ENCODE measurements at regions not wholly inside any gene's neighbourhood (a gene's known extent, or its start where the extent isn't known, plus 50 kb on each side); places are given as distances from the start of the nearest gene placed in this dataset.

GRCh38 chr2:5401115-5401657, 291.0 kb upstream of the SOX11 start:
- no peak overlapping the region for H3K4me3 ChIP-seq (ENCODE audit: low read length in 2 of 2)
- H3K27me3 ChIP-seq (ENCODE audit: control insufficient read depth in 1 of 2, insufficient read depth in 2 of 2, low read length in 2 of 2): no peaks in the 10 kb centered on the region
- no peaks in the 10 kb centered on the region for H3K9me3 ChIP-seq (ENCODE audit: control insufficient read depth in 2 of 2, low read length in 2 of 2)
- H3K9ac ChIP-seq (ENCODE audit: low read length in 2 of 2): no peak overlapping the region
- H3K36me3 ChIP-seq (ENCODE audit: control insufficient read depth in 2 of 2, insufficient read depth in 2 of 2, low read length in 2 of 2): no peaks in the 10 kb centered on the region
- H3K27ac ChIP-seq (ENCODE audit: low read length): no peak overlapping the region
- no peaks in the 10 kb centered on the region for H3K4me1 ChIP-seq (ENCODE audit: control insufficient read depth, insufficient read depth, low read length)

- H3K4me1 ChIP-seq (ENCODE audit: control insufficient read depth, insufficient read depth, low read length): no peaks in the 10 kb centered on the region
- H3K4me3 ChIP-seq (ENCODE audit: low read length in 2 of 2): no peak overlapping the region
- no peaks in the 10 kb centered on the region for H3K36me3 ChIP-seq (ENCODE audit: control insufficient read depth in 2 of 2, insufficient read depth in 2 of 2, low read length in 2 of 2)
- H3K9ac ChIP-seq (ENCODE audit: low read length in 2 of 2): no peak overlapping the region
- no peaks in the 10 kb centered on the region for H3K27me3 ChIP-seq (ENCODE audit: control insufficient read depth in 1 of 2, insufficient read depth in 2 of 2, low read length in 2 of 2)
- no peak overlapping the region for H3K27ac ChIP-seq (ENCODE audit: low read length)
- H3K9me3 ChIP-seq (ENCODE audit: control insufficient read depth in 2 of 2, low read length in 2 of 2): no peaks in the 10 kb centered on the region
Observed at GRCh38 chr2:5403392-5403791, 288.8 kb upstream of the SOX11 start.

GRCh38 chr2:5409898-5410381, 282.2 kb upstream of the SOX11 start:
- H3K9me3 ChIP-seq (ENCODE audit: control insufficient read depth in 2 of 2, low read length in 2 of 2): no peaks in the 10 kb centered on the region

GRCh38 chr2:5410991-5411700, 281.0 kb upstream of the SOX11 start:
- Histone ChIP-seq H3K27me3 (ENCODE audit: control insufficient read depth in 1 of 2, insufficient read depth in 2 of 2, low read length in 2 of 2) (no peaks in the 10 kb centered on the region), H3K9ac (ENCODE audit: low read length in 2 of 2) (no peak overlapping the region), H3K9me3 (ENCODE audit: control insufficient read depth in 2 of 2, low read length in 2 of 2) (no peaks in the 10 kb centered on the region), H3K36me3 (ENCODE audit: control insufficient read depth in 2 of 2, insufficient read depth in 2 of 2, low read length in 2 of 2) (no peaks in the 10 kb centered on the region), H3K4me1 (ENCODE audit: control insufficient read depth, insufficient read depth, low read length) (no peaks in the 10 kb centered on the region), H3K27ac (ENCODE audit: low read length) (no peak overlapping the region), H3K4me3 (ENCODE audit: low read length in 2 of 2) (no peak overlapping the region)

More at GRCh38 chr2:5409898-5410381, 282.2 kb upstream of the SOX11 start:
- Histone ChIP-seq H3K27ac (ENCODE audit: low read length) (no peak overlapping the region), H3K27me3 (ENCODE audit: control insufficient read depth in 1 of 2, insufficient read depth in 2 of 2, low read length in 2 of 2) (no peaks in the 10 kb centered on the region), H3K36me3 (ENCODE audit: control insufficient read depth in 2 of 2, insufficient read depth in 2 of 2, low read length in 2 of 2) (no peaks in the 10 kb centered on the region), H3K4me3 (ENCODE audit: low read length in 2 of 2) (no peak overlapping the region), H3K4me1 (ENCODE audit: control insufficient read depth, insufficient read depth, low read length) (no peaks in the 10 kb centered on the region), H3K9ac (ENCODE audit: low read length in 2 of 2) (no peak overlapping the region)

- Histone ChIP-seq H3K36me3 (ENCODE audit: control insufficient read depth in 2 of 2, insufficient read depth in 2 of 2, low read length in 2 of 2) (no peaks in the 10 kb centered on the region), H3K9ac (ENCODE audit: low read length in 2 of 2) (no peak overlapping the region), H3K4me3 (ENCODE audit: low read length in 2 of 2) (no peak overlapping the region), H3K27ac (ENCODE audit: low read length) (no peak overlapping the region), H3K4me1 (ENCODE audit: control insufficient read depth, insufficient read depth, low read length) (no peaks in the 10 kb centered on the region), H3K9me3 (ENCODE audit: control insufficient read depth in 2 of 2, low read length in 2 of 2) (no peaks in the 10 kb centered on the region), H3K27me3 (ENCODE audit: control insufficient read depth in 1 of 2, insufficient read depth in 2 of 2, low read length in 2 of 2) (no peaks in the 10 kb centered on the region)
Observed at GRCh38 chr2:5412001-5412400, 280.2 kb upstream of the SOX11 start.

- Histone ChIP-seq H3K4me1 (ENCODE audit: control insufficient read depth, insufficient read depth, low read length) (no peaks in the 10 kb centered on the region), H3K9ac (ENCODE audit: low read length in 2 of 2) (no peak overlapping the region), H3K27me3 (ENCODE audit: control insufficient read depth in 1 of 2, insufficient read depth in 2 of 2, low read length in 2 of 2) (no peaks in the 10 kb centered on the region), H3K27ac (ENCODE audit: low read length) (no peak overlapping the region), H3K4me3 (ENCODE audit: low read length in 2 of 2) (no peak overlapping the region), H3K9me3 (ENCODE audit: control insufficient read depth in 2 of 2, low read length in 2 of 2) (no peaks in the 10 kb centered on the region), H3K36me3 (ENCODE audit: control insufficient read depth in 2 of 2, insufficient read depth in 2 of 2, low read length in 2 of 2) (no peaks in the 10 kb centered on the region)
Observed at GRCh38 chr2:5433855-5434254, 258.3 kb upstream of the SOX11 start.

- H3K27ac ChIP-seq (ENCODE audit: low read length): no peak overlapping the region
- H3K36me3 ChIP-seq (ENCODE audit: control insufficient read depth in 2 of 2, insufficient read depth in 2 of 2, low read length in 2 of 2): no peaks in the 10 kb centered on the region
- no peak overlapping the region for H3K4me3 ChIP-seq (ENCODE audit: low read length in 2 of 2)
- no peaks in the 10 kb centered on the region for H3K27me3 ChIP-seq (ENCODE audit: control insufficient read depth in 1 of 2, insufficient read depth in 2 of 2, low read length in 2 of 2)
- H3K9ac ChIP-seq (ENCODE audit: low read length in 2 of 2): no peak overlapping the region
- H3K4me1 ChIP-seq (ENCODE audit: control insufficient read depth, insufficient read depth, low read length): no peaks in the 10 kb centered on the region
- no peaks in the 10 kb centered on the region for H3K9me3 ChIP-seq (ENCODE audit: control insufficient read depth in 2 of 2, low read length in 2 of 2)
Observed at GRCh38 chr2:5437375-5437774, 254.8 kb upstream of the SOX11 start.

- H3K4me3 ChIP-seq (ENCODE audit: low read length in 2 of 2): no peak overlapping the region
- no peaks in the 10 kb centered on the region for H3K9me3 ChIP-seq (ENCODE audit: control insufficient read depth in 2 of 2, low read length in 2 of 2)
Observed at GRCh38 chr2:5440174-5440573, 252.0 kb upstream of the SOX11 start.

GRCh38 chr2:5442736-5443135, 249.4 kb upstream of the SOX11 start:
- Histone ChIP-seq H3K27ac (ENCODE audit: low read length) (no peak overlapping the region), H3K27me3 (ENCODE audit: control insufficient read depth in 1 of 2, insufficient read depth in 2 of 2, low read length in 2 of 2) (no peaks in the 10 kb centered on the region), H3K9me3 (ENCODE audit: control insufficient read depth in 2 of 2, low read length in 2 of 2) (no peaks in the 10 kb centered on the region), H3K36me3 (ENCODE audit: control insufficient read depth in 2 of 2, insufficient read depth in 2 of 2, low read length in 2 of 2) (no peaks in the 10 kb centered on the region), H3K4me1 (ENCODE audit: control insufficient read depth, insufficient read depth, low read length) (no peaks in the 10 kb centered on the region), H3K4me3 (ENCODE audit: low read length in 2 of 2) (no peak overlapping the region), H3K9ac (ENCODE audit: low read length in 2 of 2) (no peak overlapping the region)

More at GRCh38 chr2:5440174-5440573, 252.0 kb upstream of the SOX11 start:
- Histone ChIP-seq H3K27ac (ENCODE audit: low read length) (no peak overlapping the region), H3K27me3 (ENCODE audit: control insufficient read depth in 1 of 2, insufficient read depth in 2 of 2, low read length in 2 of 2) (no peaks in the 10 kb centered on the region), H3K9ac (ENCODE audit: low read length in 2 of 2) (no peak overlapping the region), H3K36me3 (ENCODE audit: control insufficient read depth in 2 of 2, insufficient read depth in 2 of 2, low read length in 2 of 2) (no peaks in the 10 kb centered on the region), H3K4me1 (ENCODE audit: control insufficient read depth, insufficient read depth, low read length) (no peaks in the 10 kb centered on the region)

GRCh38 chr2:5444168-5444567, 248.0 kb upstream of the SOX11 start:
- no peak overlapping the region for H3K9ac ChIP-seq (ENCODE audit: low read length in 2 of 2)
- H3K27ac ChIP-seq (ENCODE audit: low read length): no peak overlapping the region
- no peaks in the 10 kb centered on the region for H3K36me3 ChIP-seq (ENCODE audit: control insufficient read depth in 2 of 2, insufficient read depth in 2 of 2, low read length in 2 of 2)
- no peak overlapping the region for H3K4me3 ChIP-seq (ENCODE audit: low read length in 2 of 2)
- H3K9me3 ChIP-seq (ENCODE audit: control insufficient read depth in 2 of 2, low read length in 2 of 2): no peaks in the 10 kb centered on the region
- no peaks in the 10 kb centered on the region for H3K4me1 ChIP-seq (ENCODE audit: control insufficient read depth, insufficient read depth, low read length)
- H3K27me3 ChIP-seq (ENCODE audit: control insufficient read depth in 1 of 2, insufficient read depth in 2 of 2, low read length in 2 of 2): no peaks in the 10 kb centered on the region

- no peaks in the 10 kb centered on the region for H3K36me3 ChIP-seq (ENCODE audit: control insufficient read depth in 2 of 2, insufficient read depth in 2 of 2, low read length in 2 of 2)
- no peaks in the 10 kb centered on the region for H3K9me3 ChIP-seq (ENCODE audit: control insufficient read depth in 2 of 2, low read length in 2 of 2)
- H3K27me3 ChIP-seq (ENCODE audit: control insufficient read depth in 1 of 2, insufficient read depth in 2 of 2, low read length in 2 of 2): no peaks in the 10 kb centered on the region
- no peak overlapping the region for H3K9ac ChIP-seq (ENCODE audit: low read length in 2 of 2)
- no peak overlapping the region for H3K4me3 ChIP-seq (ENCODE audit: low read length in 2 of 2)
- H3K4me1 ChIP-seq (ENCODE audit: control insufficient read depth, insufficient read depth, low read length): no peaks in the 10 kb centered on the region
- no peak overlapping the region for H3K27ac ChIP-seq (ENCODE audit: low read length)
Observed at GRCh38 chr2:5444854-5445253, 247.3 kb upstream of the SOX11 start.
